HepG2 (cell line): ENCODE measurements at regions not wholly inside any gene's neighbourhood (a gene's known extent, or its start where the extent isn't known, plus 50 kb on each side); places are given as distances from the start of the nearest gene placed in this dataset.

Experiments used
- ATAC-seq: fragments of 200-7000 bp; cut with Tn5 transposase; 3 replicates; pipeline ENCODE4 v1.9.1; 2020; ENCODE audit warnings: mild to moderate bottlenecking, moderate library complexity
- BruUV-seq: library from RNA; stranded (reverse); fragments of 400-500 nt; replicated peaks from 2 replicates; lab custom pipeline; 2021; lab: Mats Ljungman, UMichigan
- CTCF ChIA-PET: fragments of 300-600 bp; formaldehyde crosslinking; extraction: SDS; loops from one replicate; lab custom pipeline; 2021; ENCODE audit warnings: low total read pairs, inconsistent platforms, low intra/inter-chr PET ratio; lab: Yijun Ruan, JAX
- POLR2A ChIA-PET: fragments of 350-600 bp; sonication (Branson Sonifier 250); formaldehyde crosslinking; loops from one replicate; lab custom pipeline; 2020; ENCODE audit warnings: antibody characterized with exemption, inconsistent platforms; lab: Yijun Ruan, JAX
- DNase-seq: peaks from one replicate; pipeline ENCODE4 v3.0.0-alpha.2; 2015; ENCODE audit warnings: low spot score
- FAIRE-seq: peaks from 3 replicates; lab custom pipeline; 2011; peaks lifted over from hg19 to GRCh38; lab: Jason Lieb, UNC
- H2AFZ ChIP-seq: one replicate; pipeline ENCODE4 v1.6.1; 2011; ENCODE audit warnings: low read length, inconsistent platforms
- H3K27ac ChIP-seq: fragments of 300-600 bp; 3 replicates; pipeline ENCODE4 v1.8.0; 2011; ENCODE audit warnings: mixed run types, mild to moderate bottlenecking, mixed read lengths, low read length, inconsistent platforms; ENCODE audit not compliant: insufficient read depth; ENCODE audit errors: extremely low read length
- H3K27me3 ChIP-seq, 2 experiments: fragments of 200-600 bp in 1 of 2; 2 replicates in 1 of 2; 3 replicates in 1 of 2; pipeline versions ENCODE4 v1.6.0 to v1.8.0; 2011; ENCODE audit warnings: low read length in 2 of 2, mild to moderate bottlenecking in 2 of 2, moderate library complexity in 2 of 2, inconsistent platforms in 1 of 2; ENCODE audit not compliant: insufficient read depth in 2 of 2, control insufficient read depth in 1 of 2
- H3K36me3 ChIP-seq, 2 experiments: fragments of 200-600 bp in 1 of 2; replicated peaks in 1 of 2; 2 replicates in 1 of 2; 3 replicates in 1 of 2; pipeline versions ENCODE4 v1.5.1 to v1.8.0; 2011; ENCODE audit warnings: low read length in 2 of 2, inconsistent platforms in 1 of 2; ENCODE audit not compliant: insufficient read depth in 2 of 2, control insufficient read depth in 1 of 2
- H3K4me1 ChIP-seq: 2 replicates; pipeline ENCODE4 v1.5.1; 2012; ENCODE audit warnings: low read length, inconsistent platforms; ENCODE audit not compliant: insufficient read depth
- H3K4me2 ChIP-seq: 2 replicates; pipeline ENCODE4 v1.6.0; 2011; ENCODE audit warnings: low read depth, low read length, inconsistent platforms
- H3K4me3 ChIP-seq, 3 experiments: fragments of 200-600 bp in 1 of 3; sonication (generic), shearing (Covaris generic) in 1 of 3; replicated peaks in 1 of 3; 2 replicates each; pipeline ENCODE4 v1.5.1; 2011 to 2016; ENCODE audit warnings: low read length in 3 of 3, inconsistent platforms in 2 of 3, low read depth in 2 of 3, mild to moderate bottlenecking in 2 of 3, control low read depth in 1 of 3, mixed read lengths in 1 of 3; ENCODE audit not compliant: insufficient read depth in 1 of 3
- H3K79me2 ChIP-seq: one replicate; pipeline ENCODE4 v1.6.1; 2011; ENCODE audit warnings: low read length, inconsistent platforms; ENCODE audit not compliant: insufficient read depth
- H3K9ac ChIP-seq: 2 replicates; pipeline ENCODE4 v1.6.0; 2011; ENCODE audit warnings: mild to moderate bottlenecking, low read depth, low read length, inconsistent platforms; ENCODE audit not compliant: insufficient read depth
- H3K9me3 ChIP-seq: 2 replicates; pipeline ENCODE4 v1.5.1; 2012; ENCODE audit warnings: mild to moderate bottlenecking, low read length
- H4K20me1 ChIP-seq: 2 replicates; pipeline ENCODE4 v1.6.0; 2011; ENCODE audit warnings: inconsistent platforms, mild to moderate bottlenecking, low read length, moderate library complexity; ENCODE audit not compliant: insufficient read depth
- NR2C2 ChIP-seq: sonication (generic); formaldehyde crosslinking; IDR thresholded peaks from 2 replicates; pipeline ENCODE4 v1.4.0; 2020; ENCODE audit warnings: missing genetic modification reagents, mild to moderate bottlenecking, moderate library complexity, borderline replicate concordance
- PCBP1 ChIP-seq: fragments of 200-400 bp; formaldehyde crosslinking; IDR thresholded peaks from 2 replicates; pipeline ENCODE4 v1.6.1; 2017; ENCODE audit warnings: mild to moderate bottlenecking, low read depth, low read length, borderline replicate concordance
- ZNF674 ChIP-seq: sonication (generic); formaldehyde crosslinking; IDR thresholded peaks from 2 replicates; pipeline ENCODE4 v1.5.0; 2020; ENCODE audit warnings: low read depth, mild to moderate bottlenecking, missing genetic modification reagents
- WGBS: methylation state at CpG from one replicate; pipeline ENCODE4 v1.1.6; 2017; ENCODE audit warnings: low lambda C conversion rate; 5-methylcytosine and 5-hydroxymethylcytosine counted together
- in situ Hi-C: cut with HindIII; loops from 2 replicates; pipeline ENCODE4 v1.10.0; 2017; ENCODE audit warnings: low pct_unique_long_range_greater_than_20kb; ENCODE audit not compliant: extremely low pct_ligation_motif_present
- intact Hi-C: fragments of 100-400 bp; cut with micrococcal nuclease; formaldehyde crosslinking; loops from one replicate; pipeline ENCODE4 v1.10.0; 2022; ENCODE audit not compliant: unreplicated experiment
- TF ChIP-seq, protein P1 (sequence below): sonication (generic); formaldehyde crosslinking; IDR thresholded peaks from one replicate; pipeline ENCODE4 v1.5.1; 2020; ENCODE audit warnings: mild to moderate bottlenecking, missing genetic modification reagents; ENCODE audit errors: not compliant biosample characterization
- TF ChIP-seq, protein P2 (sequence below): sonication (generic); formaldehyde crosslinking; IDR thresholded peaks from 2 replicates; pipeline ENCODE4 v1.5.0; 2020; ENCODE audit warnings: mild to moderate bottlenecking, missing genetic modification reagents, moderate library complexity
- TF ChIP-seq, protein P3 (sequence below): sonication (generic); formaldehyde crosslinking; IDR thresholded peaks from 2 replicates; pipeline ENCODE4 v1.5.0; 2020; ENCODE audit warnings: mild to moderate bottlenecking, missing genetic modification reagents, borderline replicate concordance

DNA sequence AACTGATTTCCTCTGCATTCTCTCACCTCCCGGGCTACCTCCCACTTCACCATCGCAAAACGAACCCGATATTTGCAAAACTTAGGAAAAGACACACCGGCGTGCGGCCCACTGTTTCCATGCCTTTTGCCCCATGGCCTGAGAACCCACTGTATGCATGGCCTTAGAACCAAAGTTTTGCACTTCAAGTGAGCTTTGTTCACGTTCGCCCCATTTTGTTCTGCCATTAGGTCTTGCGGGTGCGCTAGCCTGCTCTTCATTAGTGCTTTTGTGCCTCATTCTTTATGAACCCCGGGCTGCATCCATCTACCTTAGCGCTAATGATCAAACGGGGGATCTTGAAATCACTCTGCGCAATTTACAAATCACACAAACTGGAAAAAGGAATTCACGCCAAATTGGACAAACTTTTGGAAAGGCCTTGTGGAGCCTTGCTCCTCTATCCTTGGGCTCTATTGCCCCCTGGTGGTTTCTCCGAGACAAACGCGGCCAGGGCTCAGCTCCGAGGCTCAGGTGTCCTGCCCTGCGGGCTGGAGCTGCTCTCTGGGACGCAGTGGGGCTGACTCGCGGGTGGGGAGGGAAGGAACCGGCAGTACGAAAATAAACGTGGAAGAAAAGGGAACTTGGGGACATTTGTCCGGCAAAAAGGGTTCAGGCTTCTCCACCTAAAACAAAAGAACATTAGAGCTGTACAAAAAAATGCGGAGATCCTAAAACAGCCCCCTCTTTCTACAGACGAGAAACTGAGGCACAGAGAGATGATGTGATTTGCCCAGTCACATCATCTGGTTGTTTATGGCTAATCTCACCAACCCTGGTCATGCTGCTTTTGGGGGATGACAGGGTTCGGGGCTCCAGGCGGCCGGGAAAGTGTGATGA lies 300.4 kb upstream of the NFE2L3 start:
- H3K79me2 ChIP-seq, result no peaks in the 10 kb centered on the region
- H2AFZ ChIP-seq, result no peak overlapping the region
- H4K20me1 ChIP-seq, result no peaks in the 10 kb centered on the region
- intact Hi-C loops, result loop anchor here (1.0 to 2.0 kb wide), 2 partner anchors 283 to 592 kb away; no protein-coding TSS in a partner anchor
- ATAC-seq (peak; percentile 92), DNase-seq (peak; percentile 46), FAIRE-seq (peak; percentile 84)
- no peaks in the 10 kb centered on the region for H3K36me3 ChIP-seq
- no peaks in the 10 kb centered on the region for H3K9me3 ChIP-seq
- in situ Hi-C loops, result loop anchor here (5.0 to 10.0 kb wide), 4 partner anchors 137 to 594 kb away; no protein-coding TSS in a partner anchor
- peak overlapping the region in 1 of 3 experiments; percentile 50; a peak in 1 of 6 replicates for H3K4me3 ChIP-seq
- H3K27ac ChIP-seq, result no peak overlapping the region
- peaks cover 2 to 63% of the 10 kb centered on the region in 2 experiments for H3K27me3 ChIP-seq
- peak overlapping the region; percentile 26 for H3K4me2 ChIP-seq
- no TSS peak for BruUV-seq
- 40% methylated on average over 33 of the region's 33 CpGs for WGBS
- no peak overlapping the region for H3K9ac ChIP-seq
- H3K4me1 ChIP-seq, result peaks cover 47% of the 10 kb centered on the region
- ChIA-PET POLR2A (no interaction called here), CTCF (interaction anchor here (0.9 to 2.1 kb wide), 4 partner anchors 131 to 592 kb away, joined by 3 to 13 read pairs (median 5); no protein-coding TSS in a partner anchor)
- TF ChIP-seq PCBP1, result no peak
- TF ChIP-seq NR2C2 (CRISPR knock-in tag), result no peak
- TF ChIP-seq, protein P1, sequence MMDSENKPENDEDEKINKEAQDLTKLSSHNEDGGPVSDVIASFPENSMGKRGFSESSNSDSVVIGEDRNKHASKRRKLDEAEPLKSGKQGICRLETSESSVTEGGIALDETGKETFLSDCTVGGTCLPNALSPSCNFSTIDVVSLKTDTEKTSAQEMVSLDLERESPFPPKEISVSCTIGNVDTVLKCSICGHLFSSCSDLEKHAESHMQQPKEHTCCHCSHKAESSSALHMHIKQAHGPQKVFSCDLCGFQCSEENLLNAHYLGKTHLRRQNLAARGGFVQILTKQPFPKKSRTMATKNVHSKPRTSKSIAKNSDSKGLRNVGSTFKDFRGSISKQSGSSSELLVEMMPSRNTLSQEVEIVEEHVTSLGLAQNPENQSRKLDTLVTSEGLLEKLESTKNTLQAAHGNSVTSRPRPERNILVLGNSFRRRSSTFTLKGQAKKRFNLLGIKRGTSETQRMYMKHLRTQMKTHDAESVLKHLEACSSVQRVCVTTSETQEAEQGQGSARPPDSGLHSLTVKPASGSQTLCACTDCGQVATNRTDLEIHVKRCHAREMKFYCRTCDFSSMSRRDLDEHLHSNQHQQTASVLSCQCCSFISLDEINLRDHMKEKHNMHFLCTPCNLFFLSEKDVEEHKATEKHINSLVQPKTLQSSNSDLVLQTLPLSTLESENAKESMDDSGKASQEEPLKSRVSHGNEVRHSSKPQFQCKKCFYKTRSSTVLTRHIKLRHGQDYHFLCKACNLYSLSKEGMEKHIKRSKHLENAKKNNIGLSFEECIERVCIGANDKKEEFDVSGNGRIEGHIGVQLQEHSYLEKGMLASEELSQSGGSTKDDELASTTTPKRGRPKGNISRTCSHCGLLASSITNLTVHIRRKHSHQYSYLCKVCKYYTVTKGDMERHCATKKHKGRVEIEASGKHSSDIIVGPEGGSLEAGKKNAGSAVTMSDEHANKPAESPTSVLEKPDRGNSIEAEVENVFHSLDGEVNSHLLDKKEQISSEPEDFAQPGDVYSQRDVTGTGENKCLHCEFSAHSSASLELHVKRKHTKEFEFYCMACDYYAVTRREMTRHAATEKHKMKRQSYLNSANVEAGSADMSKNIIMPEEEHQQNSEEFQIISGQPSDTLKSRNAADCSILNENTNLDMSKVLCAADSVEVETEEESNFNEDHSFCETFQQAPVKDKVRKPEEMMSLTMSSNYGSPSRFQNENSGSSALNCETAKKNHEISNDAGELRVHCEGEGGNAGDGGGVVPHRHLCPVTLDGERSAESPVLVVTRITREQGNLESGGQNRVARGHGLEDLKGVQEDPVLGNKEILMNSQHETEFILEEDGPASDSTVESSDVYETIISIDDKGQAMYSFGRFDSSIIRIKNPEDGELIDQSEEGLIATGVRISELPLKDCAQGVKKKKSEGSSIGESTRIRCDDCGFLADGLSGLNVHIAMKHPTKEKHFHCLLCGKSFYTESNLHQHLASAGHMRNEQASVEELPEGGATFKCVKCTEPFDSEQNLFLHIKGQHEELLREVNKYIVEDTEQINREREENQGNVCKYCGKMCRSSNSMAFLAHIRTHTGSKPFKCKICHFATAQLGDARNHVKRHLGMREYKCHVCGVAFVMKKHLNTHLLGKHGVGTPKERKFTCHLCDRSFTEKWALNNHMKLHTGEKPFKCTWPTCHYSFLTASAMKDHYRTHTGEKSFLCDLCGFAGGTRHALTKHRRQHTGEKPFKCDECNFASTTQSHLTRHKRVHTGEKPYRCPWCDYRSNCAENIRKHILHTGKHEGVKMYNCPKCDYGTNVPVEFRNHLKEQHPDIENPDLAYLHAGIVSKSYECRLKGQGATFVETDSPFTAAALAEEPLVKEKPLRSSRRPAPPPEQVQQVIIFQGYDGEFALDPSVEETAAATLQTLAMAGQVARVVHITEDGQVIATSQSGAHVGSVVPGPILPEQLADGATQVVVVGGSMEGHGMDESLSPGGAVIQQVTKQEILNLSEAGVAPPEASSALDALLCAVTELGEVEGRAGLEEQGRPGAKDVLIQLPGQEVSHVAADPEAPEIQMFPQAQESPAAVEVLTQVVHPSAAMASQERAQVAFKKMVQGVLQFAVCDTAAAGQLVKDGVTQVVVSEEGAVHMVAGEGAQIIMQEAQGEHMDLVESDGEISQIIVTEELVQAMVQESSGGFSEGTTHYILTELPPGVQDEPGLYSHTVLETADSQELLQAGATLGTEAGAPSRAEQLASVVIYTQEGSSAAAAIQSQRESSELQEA (CRISPR knock-in tag), result peak; percentile 28
- TF ChIP-seq, protein P2, sequence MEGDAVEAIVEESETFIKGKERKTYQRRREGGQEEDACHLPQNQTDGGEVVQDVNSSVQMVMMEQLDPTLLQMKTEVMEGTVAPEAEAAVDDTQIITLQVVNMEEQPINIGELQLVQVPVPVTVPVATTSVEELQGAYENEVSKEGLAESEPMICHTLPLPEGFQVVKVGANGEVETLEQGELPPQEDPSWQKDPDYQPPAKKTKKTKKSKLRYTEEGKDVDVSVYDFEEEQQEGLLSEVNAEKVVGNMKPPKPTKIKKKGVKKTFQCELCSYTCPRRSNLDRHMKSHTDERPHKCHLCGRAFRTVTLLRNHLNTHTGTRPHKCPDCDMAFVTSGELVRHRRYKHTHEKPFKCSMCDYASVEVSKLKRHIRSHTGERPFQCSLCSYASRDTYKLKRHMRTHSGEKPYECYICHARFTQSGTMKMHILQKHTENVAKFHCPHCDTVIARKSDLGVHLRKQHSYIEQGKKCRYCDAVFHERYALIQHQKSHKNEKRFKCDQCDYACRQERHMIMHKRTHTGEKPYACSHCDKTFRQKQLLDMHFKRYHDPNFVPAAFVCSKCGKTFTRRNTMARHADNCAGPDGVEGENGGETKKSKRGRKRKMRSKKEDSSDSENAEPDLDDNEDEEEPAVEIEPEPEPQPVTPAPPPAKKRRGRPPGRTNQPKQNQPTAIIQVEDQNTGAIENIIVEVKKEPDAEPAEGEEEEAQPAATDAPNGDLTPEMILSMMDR (CRISPR knock-in tag), result peak; percentile 84
- TF ChIP-seq, protein P3, sequence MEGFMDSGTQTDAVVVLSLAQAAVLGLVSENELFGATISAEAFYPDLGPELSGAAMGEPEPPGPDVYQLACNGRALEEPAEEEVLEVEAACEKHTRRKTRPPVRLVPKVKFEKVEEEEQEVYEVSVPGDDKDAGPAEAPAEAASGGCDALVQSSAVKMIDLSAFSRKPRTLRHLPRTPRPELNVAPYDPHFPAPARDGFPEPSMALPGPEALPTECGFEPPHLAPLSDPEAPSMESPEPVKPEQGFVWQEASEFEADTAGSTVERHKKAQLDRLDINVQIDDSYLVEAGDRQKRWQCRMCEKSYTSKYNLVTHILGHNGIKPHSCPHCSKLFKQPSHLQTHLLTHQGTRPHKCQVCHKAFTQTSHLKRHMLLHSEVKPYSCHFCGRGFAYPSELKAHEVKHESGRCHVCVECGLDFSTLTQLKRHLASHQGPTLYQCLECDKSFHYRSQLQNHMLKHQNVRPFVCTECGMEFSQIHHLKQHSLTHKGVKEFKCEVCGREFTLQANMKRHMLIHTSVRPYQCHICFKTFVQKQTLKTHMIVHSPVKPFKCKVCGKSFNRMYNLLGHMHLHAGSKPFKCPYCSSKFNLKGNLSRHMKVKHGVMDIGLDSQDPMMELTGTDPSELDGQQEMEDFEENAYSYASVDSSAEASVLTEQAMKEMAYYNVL, result no peak
- no peak for TF ChIP-seq ZNF674 (CRISPR knock-in tag)
